ENCODE measurements at regions not wholly inside any gene's neighbourhood (a gene's known extent, or its start where the extent isn't known, plus 50 kb on each side); places are given as distances from the start of the nearest gene placed in this dataset.

DNA sequence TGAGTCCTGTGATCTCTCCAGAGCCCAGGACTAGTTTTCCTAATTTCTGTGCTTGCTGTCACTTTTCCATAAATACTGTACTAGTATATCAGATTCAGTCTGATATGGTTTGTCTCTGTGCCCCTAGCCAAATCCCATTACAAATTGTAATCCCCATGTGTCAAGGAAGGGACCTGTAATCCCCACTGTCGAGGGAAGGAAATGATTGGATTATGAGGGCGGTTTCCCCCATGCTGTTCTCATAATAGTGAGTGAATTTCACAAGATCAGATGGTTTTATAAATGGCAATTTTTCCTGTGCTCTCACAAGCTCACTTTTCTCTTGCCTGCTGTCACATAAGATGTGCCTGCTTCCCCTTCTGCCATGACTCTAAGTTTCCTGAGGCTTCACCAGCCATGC is 54.8 kb upstream of the IFRD1 start:
- Mint-ChIP-seq H3K4me1 (peaks cover 7% of the 10 kb centered on the region), H3K36me3 (no peaks in the 10 kb centered on the region), H3K4me3 (no peak overlapping the region), H3K9me3 (no peaks in the 10 kb centered on the region), H3K27me3 (ENCODE audit: low read depth) (peaks cover 6% of the 10 kb centered on the region; the same call in 1 of the 2 replicates), H3K27ac (no peak overlapping the region)
- ATAC-seq (no peak), DNase-seq (ENCODE audit: low spot score) (no peak)
- ChIA-PET POLR2A (no interaction called here), CTCF (no interaction called here)
- TF ChIP-seq HMGXB4 (CRISPR knock-in tag; IDR thresholded peaks at IDR 0.05) = no peak
- TF ChIP-seq ZNF396 (CRISPR knock-in tag; IDR thresholded peaks at IDR 0.05; ENCODE audit: borderline replicate concordance) = no peak
- no peak for TF ChIP-seq TCF7 (CRISPR knock-in tag; IDR thresholded peaks at IDR 0.05; ENCODE audit: low read depth)
- no peak for TF ChIP-seq JUN (CRISPR knock-in tag; IDR thresholded peaks at IDR 0.05)
- TF ChIP-seq, protein P1, sequence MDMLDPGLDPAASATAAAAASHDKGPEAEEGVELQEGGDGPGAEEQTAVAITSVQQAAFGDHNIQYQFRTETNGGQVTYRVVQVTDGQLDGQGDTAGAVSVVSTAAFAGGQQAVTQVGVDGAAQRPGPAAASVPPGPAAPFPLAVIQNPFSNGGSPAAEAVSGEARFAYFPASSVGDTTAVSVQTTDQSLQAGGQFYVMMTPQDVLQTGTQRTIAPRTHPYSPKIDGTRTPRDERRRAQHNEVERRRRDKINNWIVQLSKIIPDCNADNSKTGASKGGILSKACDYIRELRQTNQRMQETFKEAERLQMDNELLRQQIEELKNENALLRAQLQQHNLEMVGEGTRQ (CRISPR knock-in tag; IDR thresholded peaks at IDR 0.05) = no peak
- TF ChIP-seq ZMAT4 (CRISPR knock-in tag; IDR thresholded peaks at IDR 0.05) = no peak
- TF ChIP-seq JAZF1 (CRISPR knock-in tag; IDR thresholded peaks at IDR 0.05) = no peak
- TF ChIP-seq, protein P2, sequence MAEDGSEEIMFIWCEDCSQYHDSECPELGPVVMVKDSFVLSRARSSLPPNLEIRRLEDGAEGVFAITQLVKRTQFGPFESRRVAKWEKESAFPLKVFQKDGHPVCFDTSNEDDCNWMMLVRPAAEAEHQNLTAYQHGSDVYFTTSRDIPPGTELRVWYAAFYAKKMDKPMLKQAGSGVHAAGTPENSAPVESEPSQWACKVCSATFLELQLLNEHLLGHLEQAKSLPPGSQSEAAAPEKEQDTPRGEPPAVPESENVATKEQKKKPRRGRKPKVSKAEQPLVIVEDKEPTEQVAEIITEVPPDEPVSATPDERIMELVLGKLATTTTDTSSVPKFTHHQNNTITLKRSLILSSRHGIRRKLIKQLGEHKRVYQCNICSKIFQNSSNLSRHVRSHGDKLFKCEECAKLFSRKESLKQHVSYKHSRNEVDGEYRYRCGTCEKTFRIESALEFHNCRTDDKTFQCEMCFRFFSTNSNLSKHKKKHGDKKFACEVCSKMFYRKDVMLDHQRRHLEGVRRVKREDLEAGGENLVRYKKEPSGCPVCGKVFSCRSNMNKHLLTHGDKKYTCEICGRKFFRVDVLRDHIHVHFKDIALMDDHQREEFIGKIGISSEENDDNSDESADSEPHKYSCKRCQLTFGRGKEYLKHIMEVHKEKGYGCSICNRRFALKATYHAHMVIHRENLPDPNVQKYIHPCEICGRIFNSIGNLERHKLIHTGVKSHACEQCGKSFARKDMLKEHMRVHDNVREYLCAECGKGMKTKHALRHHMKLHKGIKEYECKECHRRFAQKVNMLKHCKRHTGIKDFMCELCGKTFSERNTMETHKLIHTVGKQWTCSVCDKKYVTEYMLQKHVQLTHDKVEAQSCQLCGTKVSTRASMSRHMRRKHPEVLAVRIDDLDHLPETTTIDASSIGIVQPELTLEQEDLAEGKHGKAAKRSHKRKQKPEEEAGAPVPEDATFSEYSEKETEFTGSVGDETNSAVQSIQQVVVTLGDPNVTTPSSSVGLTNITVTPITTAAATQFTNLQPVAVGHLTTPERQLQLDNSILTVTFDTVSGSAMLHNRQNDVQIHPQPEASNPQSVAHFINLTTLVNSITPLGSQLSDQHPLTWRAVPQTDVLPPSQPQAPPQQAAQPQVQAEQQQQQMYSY (CRISPR knock-in tag; IDR thresholded peaks at IDR 0.05) = no peak
- TF ChIP-seq, protein P3, sequence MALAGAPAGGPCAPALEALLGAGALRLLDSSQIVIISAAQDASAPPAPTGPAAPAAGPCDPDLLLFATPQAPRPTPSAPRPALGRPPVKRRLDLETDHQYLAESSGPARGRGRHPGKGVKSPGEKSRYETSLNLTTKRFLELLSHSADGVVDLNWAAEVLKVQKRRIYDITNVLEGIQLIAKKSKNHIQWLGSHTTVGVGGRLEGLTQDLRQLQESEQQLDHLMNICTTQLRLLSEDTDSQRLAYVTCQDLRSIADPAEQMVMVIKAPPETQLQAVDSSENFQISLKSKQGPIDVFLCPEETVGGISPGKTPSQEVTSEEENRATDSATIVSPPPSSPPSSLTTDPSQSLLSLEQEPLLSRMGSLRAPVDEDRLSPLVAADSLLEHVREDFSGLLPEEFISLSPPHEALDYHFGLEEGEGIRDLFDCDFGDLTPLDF (CRISPR knock-in tag; IDR thresholded peaks at IDR 0.05) = no peak
- TF ChIP-seq OVOL2 (CRISPR knock-in tag; IDR thresholded peaks at IDR 0.05; ENCODE audit: borderline replicate concordance) = no peak
- TF ChIP-seq, protein P4, sequence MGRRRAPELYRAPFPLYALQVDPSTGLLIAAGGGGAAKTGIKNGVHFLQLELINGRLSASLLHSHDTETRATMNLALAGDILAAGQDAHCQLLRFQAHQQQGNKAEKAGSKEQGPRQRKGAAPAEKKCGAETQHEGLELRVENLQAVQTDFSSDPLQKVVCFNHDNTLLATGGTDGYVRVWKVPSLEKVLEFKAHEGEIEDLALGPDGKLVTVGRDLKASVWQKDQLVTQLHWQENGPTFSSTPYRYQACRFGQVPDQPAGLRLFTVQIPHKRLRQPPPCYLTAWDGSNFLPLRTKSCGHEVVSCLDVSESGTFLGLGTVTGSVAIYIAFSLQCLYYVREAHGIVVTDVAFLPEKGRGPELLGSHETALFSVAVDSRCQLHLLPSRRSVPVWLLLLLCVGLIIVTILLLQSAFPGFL (CRISPR knock-in tag; IDR thresholded peaks at IDR 0.05; ENCODE audit: borderline replicate concordance) = no peak
- TF ChIP-seq SMAD3 (CRISPR knock-in tag; IDR thresholded peaks at IDR 0.05; ENCODE audit: borderline replicate concordance) = no peak
- TF ChIP-seq NFATC4 (CRISPR knock-in tag; IDR thresholded peaks at IDR 0.05) = no peak
- TF ChIP-seq CTCF (IDR thresholded peaks at IDR 0.05) = no peak
- TF ChIP-seq ZNF317 (CRISPR knock-in tag; IDR thresholded peaks at IDR 0.05; ENCODE audit: borderline replicate concordance, low read depth) = no peak
- TF ChIP-seq ZNF671 (CRISPR knock-in tag; IDR thresholded peaks at IDR 0.05) = no peak
